GM18505 (cell line): ENCODE measurements at regions not wholly inside any gene's neighbourhood (a gene's known extent, or its start where the extent isn't known, plus 50 kb on each side); places are given as distances from the start of the nearest gene placed in this dataset.

ENCODE experiments used
- ATAC-seq: cut with Tn5 transposase; IDR thresholded peaks from one replicate; pipeline ENCODE4 v1.9.1; 2021; ENCODE audit not compliant: unreplicated experiment
- POLR2A ChIP-seq: IDR thresholded peaks from 4 replicates; pipeline ENCODE4 v1.6.1; 2011; ENCODE audit warnings: borderline replicate concordance; ENCODE audit not compliant: insufficient read depth, insufficient read length; ENCODE audit errors: extremely low read depth

GRCh38 chr1:72936942-72937341, 654.6 kb upstream of the NEGR1 start:
- ATAC-seq: no peak
- TF ChIP-seq POLR2A: no peak

- ATAC-seq: no peak
Measured at GRCh38 chr1:72936151-72936740, 653.9 kb upstream of the NEGR1 start.

GRCh38 chr1:72932025-72932424, 649.7 kb upstream of the NEGR1 start:
- ATAC-seq: no peak

More at GRCh38 chr1:72936151-72936740, 653.9 kb upstream of the NEGR1 start:
- no peak for TF ChIP-seq POLR2A

GRCh38 chr1:72930528-72930927, 648.2 kb upstream of the NEGR1 start:
- no peak for ATAC-seq
- no peak for TF ChIP-seq POLR2A

More at GRCh38 chr1:72932025-72932424, 649.7 kb upstream of the NEGR1 start:
- TF ChIP-seq POLR2A: no peak

- ATAC-seq: no peak
- no peak for TF ChIP-seq POLR2A
Measured at GRCh38 chr1:72918940-72919339, 636.6 kb upstream of the NEGR1 start.

- ATAC-seq: no peak
- no peak for TF ChIP-seq POLR2A
Measured at GRCh38 chr1:72917920-72918319, 635.6 kb upstream of the NEGR1 start.

- ATAC-seq: no peak
- no peak for TF ChIP-seq POLR2A
Measured at GRCh38 chr1:72915581-72915980, 633.2 kb upstream of the NEGR1 start.

- ATAC-seq: no peak
Measured at GRCh38 chr1:72911656-72912055, 629.3 kb upstream of the NEGR1 start.

DNA sequence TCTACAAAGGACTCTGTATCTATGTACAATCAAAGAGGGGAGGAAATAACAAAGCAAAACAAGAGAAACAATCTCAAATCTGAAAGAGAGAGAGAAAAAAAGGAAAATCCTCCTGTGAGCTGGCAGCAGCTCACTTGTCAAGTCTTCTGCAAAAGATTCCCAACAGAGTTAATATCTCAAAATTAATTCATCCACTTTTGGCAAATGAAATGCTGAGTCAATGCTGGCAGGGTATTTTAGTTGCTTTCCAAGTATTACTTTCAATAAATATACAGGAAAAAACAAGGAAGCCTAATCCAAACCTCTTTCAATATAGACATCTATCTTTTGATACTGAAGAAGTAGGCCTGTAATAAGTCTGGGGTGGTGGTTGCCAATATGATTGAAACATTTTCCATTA, 613.9 kb upstream of the NEGR1 start:
- ATAC-seq: no peak
- TF ChIP-seq POLR2A: no peak

More at GRCh38 chr1:72911656-72912055, 629.3 kb upstream of the NEGR1 start:
- TF ChIP-seq POLR2A: no peak

- ATAC-seq: no peak
- TF ChIP-seq POLR2A: no peak
Measured at GRCh38 chr1:72892461-72892860, 610.1 kb upstream of the NEGR1 start.

DNA sequence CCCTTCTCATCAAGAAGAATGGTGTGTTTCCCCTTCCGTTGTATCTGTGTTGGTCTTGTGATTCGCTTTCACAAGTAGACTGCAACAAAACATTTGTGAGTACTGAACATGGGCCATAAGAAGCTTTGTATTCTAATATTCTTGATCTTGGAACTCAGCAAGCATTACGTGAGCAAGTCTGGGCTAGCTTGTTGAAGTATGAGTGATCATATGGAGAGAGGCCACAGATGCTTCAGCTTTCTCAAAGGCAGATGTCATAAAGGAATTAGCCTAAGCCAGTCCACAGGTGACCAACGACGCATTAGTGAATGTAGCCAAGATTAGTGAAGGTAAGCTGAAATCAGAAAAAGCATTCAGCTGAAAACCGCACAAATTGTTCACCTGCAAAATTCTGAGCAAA, 609.6 kb upstream of the NEGR1 start:
- no peak for TF ChIP-seq POLR2A
- no peak for ATAC-seq

- ATAC-seq: no peak
Measured at GRCh38 chr1:72885841-72886240, 603.5 kb upstream of the NEGR1 start.

DNA sequence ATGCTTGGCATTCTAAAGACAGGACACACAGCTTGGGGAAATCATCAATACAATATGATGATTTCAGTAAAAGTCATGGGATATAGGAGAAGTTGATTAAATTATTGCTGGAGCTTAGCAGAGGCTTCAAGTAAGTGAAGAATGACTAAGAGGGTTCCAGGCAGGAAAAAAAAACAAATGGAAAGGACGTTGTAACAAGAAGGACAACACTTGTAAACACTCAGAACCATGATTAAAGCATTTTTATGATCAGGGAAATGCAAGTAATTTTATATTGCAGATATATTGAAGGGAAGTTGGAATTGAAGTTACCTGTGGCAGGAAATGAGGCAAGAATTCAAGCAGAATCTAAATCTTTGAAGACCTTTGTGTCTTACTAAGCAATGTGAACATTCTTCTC, 602.7 kb upstream of the NEGR1 start:
- ATAC-seq: no peak
- no peak for TF ChIP-seq POLR2A

More at GRCh38 chr1:72885841-72886240, 603.5 kb upstream of the NEGR1 start:
- no peak for TF ChIP-seq POLR2A

DNA sequence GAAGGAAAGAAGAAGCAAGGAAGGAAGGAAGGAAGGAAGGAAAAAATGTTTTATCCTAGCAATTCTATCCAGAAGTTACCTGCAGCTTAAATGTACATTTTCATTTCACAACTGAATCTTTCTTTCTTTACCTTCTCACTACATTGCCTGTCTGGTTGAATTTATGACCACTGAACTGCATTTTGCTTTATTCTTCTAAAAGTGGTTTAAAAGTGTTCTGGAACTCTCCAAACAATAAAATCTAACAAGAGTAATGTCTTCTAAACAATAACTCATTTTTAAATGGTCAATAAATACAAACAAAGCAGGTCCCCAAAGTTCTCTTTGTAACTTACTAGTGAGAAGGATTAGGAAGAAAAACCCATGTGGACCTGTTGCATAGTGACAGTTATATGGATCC, 587.5 kb upstream of the NEGR1 start:
- ATAC-seq: no peak
- TF ChIP-seq POLR2A: no peak

DNA sequence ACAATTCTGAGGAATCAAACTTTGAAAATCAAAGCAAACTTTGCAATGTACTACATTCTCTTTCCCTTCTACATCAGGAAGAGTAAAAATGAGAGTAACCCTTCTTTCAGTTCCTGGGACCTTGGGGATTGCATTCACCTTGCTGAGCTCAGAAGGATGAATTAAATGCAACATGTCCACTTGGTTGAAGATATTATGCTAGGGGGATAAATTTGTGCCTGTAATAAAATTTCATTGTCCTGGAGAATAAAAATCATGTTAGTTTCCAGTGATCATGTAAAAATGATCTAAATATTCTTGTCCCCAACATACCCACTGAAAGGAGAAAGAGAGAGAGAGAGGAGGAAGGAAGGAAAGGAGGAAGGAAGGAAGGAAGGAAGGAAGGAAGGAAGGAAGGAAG, 587.1 kb upstream of the NEGR1 start:
- TF ChIP-seq POLR2A: no peak
- no peak for ATAC-seq
